Endothelial cell of umbilical vein (primary cell): ENCODE measurements at regions not wholly inside any gene's neighbourhood (a gene's known extent, or its start where the extent isn't known, plus 50 kb on each side); places are given as distances from the start of the nearest gene placed in this dataset.

Experiments
- BruUV-seq: library from RNA; stranded (reverse); fragments of 400-500 nt; replicated peaks from 2 replicates; lab custom pipeline; 2021; lab: Mats Ljungman, UMichigan
- CTCF ChIA-PET: fragments of 300-600, 350-600 bp; sonication (Branson Sonifier 250); formaldehyde crosslinking; loops from one replicate; lab custom pipeline; 2021; ENCODE audit warnings: antibody characterized with exemption, inconsistent platforms; lab: Charles Lee
- POLR2A ChIA-PET: fragments of 300-600, 350-600 bp; sonication (Branson Sonifier 250); formaldehyde crosslinking; loops from one replicate; lab custom pipeline; 2021; ENCODE audit warnings: antibody characterized with exemption, inconsistent platforms; lab: Charles Lee
- DNase-seq: peaks from one replicate; pipeline ENCODE4 v3.0.0-alpha.2; 2011; ENCODE audit warnings: low read depth, low spot score
- FAIRE-seq: peaks from 2 replicates; lab custom pipeline; 2011; peaks lifted over from hg19 to GRCh38; lab: Jason Lieb, UNC
- H2AFZ ChIP-seq: 2 replicates; pipeline ENCODE4 v1.6.0; 2012; ENCODE audit warnings: low read depth, low read length, control low read depth, inconsistent platforms
- H3K27ac ChIP-seq: 2 replicates; pipeline ENCODE4 v1.5.1; 2011; ENCODE audit warnings: low read depth, mild to moderate bottlenecking, control low read depth, low read length, moderate library complexity; ENCODE audit not compliant: insufficient read depth
- H3K27me3 ChIP-seq, 2 experiments: 2 replicates each; pipeline versions ENCODE4 v1.6.0 to v1.6.1; 2011; ENCODE audit warnings: low read length in 2 of 2, mixed read lengths in 1 of 2; ENCODE audit not compliant: control insufficient read depth in 2 of 2, insufficient read depth in 2 of 2
- H3K36me3 ChIP-seq, 2 experiments: 2 replicates in 1 of 2; 3 replicates in 1 of 2; pipeline ENCODE4 v1.5.1; 2011; ENCODE audit warnings: low read length in 2 of 2, mild to moderate bottlenecking in 1 of 2, moderate library complexity in 1 of 2; ENCODE audit not compliant: control insufficient read depth in 2 of 2, insufficient read depth in 2 of 2; ENCODE audit errors: extremely low read depth in 1 of 2
- H3K4me1 ChIP-seq: 3 replicates; pipeline ENCODE4 v1.5.1; 2011; ENCODE audit warnings: mild to moderate bottlenecking, low read length; ENCODE audit not compliant: control insufficient read depth, insufficient read depth; ENCODE audit errors: extremely low read depth
- H3K4me2 ChIP-seq: 2 replicates; pipeline ENCODE4 v1.6.1; 2011; ENCODE audit warnings: low read length, control low read depth, mixed read lengths; ENCODE audit not compliant: insufficient read depth
- H3K4me3 ChIP-seq, 3 experiments: fragments of 200-600 bp in 1 of 3; sonication (generic), shearing (Covaris generic) in 1 of 3; replicated peaks in 1 of 3; 2 replicates each; pipeline ENCODE4 v1.5.1; 2011 to 2016; ENCODE audit warnings: control low read depth in 3 of 3, low read length in 3 of 3, mild to moderate bottlenecking in 2 of 3, inconsistent platforms in 1 of 3, low read depth in 1 of 3, moderate library complexity in 1 of 3; ENCODE audit not compliant: insufficient read depth in 1 of 3
- H3K79me2 ChIP-seq: 2 replicates; pipeline ENCODE4 v1.6.0; 2012; ENCODE audit warnings: low read length, inconsistent platforms; ENCODE audit not compliant: control insufficient read depth, insufficient read depth
- H3K9ac ChIP-seq: replicated peaks from 2 replicates; pipeline ENCODE3; 2011; ENCODE audit warnings: low read length, control low read depth; ENCODE audit not compliant: insufficient read depth; ENCODE audit errors: extremely low read depth
- H3K9me1 ChIP-seq: replicated peaks from 3 replicates; pipeline ENCODE4 v1.6.0; 2011; ENCODE audit warnings: mild to moderate bottlenecking, low read length; ENCODE audit not compliant: control insufficient read depth, insufficient read depth; ENCODE audit errors: extremely low read depth
- H3K9me3 ChIP-seq: replicated peaks from 2 replicates; pipeline ENCODE4 v1.5.1; 2012; ENCODE audit warnings: low read length, inconsistent platforms; ENCODE audit not compliant: control insufficient read depth, insufficient read depth
- H4K20me1 ChIP-seq: replicated peaks from 2 replicates; pipeline ENCODE3; 2011; ENCODE audit warnings: mild to moderate bottlenecking, low read length; ENCODE audit not compliant: control insufficient read depth, insufficient read depth; ENCODE audit errors: extremely low read depth
- CTCF ChIP-seq, 2 donors: IDR thresholded peaks; 1 replicate in 1 of 2; 2 replicates in 1 of 2; pipeline ENCODE4 v1.5.1; 2011; ENCODE audit warnings: low read length in 2 of 2, mild to moderate bottlenecking in 2 of 2, moderate library complexity in 2 of 2, control low read depth in 1 of 2, inconsistent platforms in 1 of 2, low read depth in 1 of 2; ENCODE audit not compliant: insufficient read depth in 1 of 2; ENCODE audit errors: extremely low read depth in 1 of 2
- EZH2 ChIP-seq: IDR thresholded peaks from 2 replicates; pipeline ENCODE4 v1.6.1; 2012; ENCODE audit warnings: borderline replicate concordance, low read depth, mild to moderate bottlenecking, moderate library complexity, low read length, inconsistent platforms; ENCODE audit not compliant: severe bottlenecking
- FOS ChIP-seq: IDR thresholded peaks from 2 replicates; pipeline ENCODE4 v1.6.1; 2011; ENCODE audit warnings: mild to moderate bottlenecking, low read length, moderate library complexity, borderline replicate concordance; ENCODE audit not compliant: insufficient read depth
- GATA2 ChIP-seq: IDR thresholded peaks from 2 replicates; pipeline ENCODE4 v1.7.0; 2011; ENCODE audit warnings: low read depth, mild to moderate bottlenecking, moderate library complexity, mixed read lengths, low read length; ENCODE audit not compliant: insufficient read length, insufficient read depth
- JUN ChIP-seq: IDR thresholded peaks from 2 replicates; pipeline ENCODE4 v1.6.1; 2011; ENCODE audit warnings: borderline replicate concordance, low read depth; ENCODE audit not compliant: insufficient read length, insufficient read depth
- MAX ChIP-seq: IDR thresholded peaks from 2 replicates; pipeline ENCODE4 v1.6.1; 2011; ENCODE audit not compliant: insufficient read depth, insufficient read length
- MYC ChIP-seq: IDR thresholded peaks from one replicate; pipeline ENCODE4 v1.6.1; 2011; ENCODE audit warnings: mild to moderate bottlenecking, low read depth, low read length
- POLR2A ChIP-seq: IDR thresholded peaks from 2 replicates; pipeline ENCODE4 v1.6.1; 2012; ENCODE audit warnings: low read depth, mild to moderate bottlenecking, control low read depth, low read length
- POLR2AphosphoS5 ChIP-seq: IDR thresholded peaks from 2 replicates; pipeline ENCODE4 v1.6.1; 2012; ENCODE audit warnings: low read depth, mild to moderate bottlenecking, control low read depth, low read length, moderate library complexity; ENCODE audit not compliant: insufficient read depth
- dilution Hi-C: fragments of 300-500 bp; cut with MboI; formaldehyde crosslinking; loops from one replicate; pipeline ENCODE4 v1.15.0; 2019; ENCODE audit warnings: low sequenced_read_pairs; ENCODE audit not compliant: extremely low pct_ligation_motif_present
- intact Hi-C: fragments of 100-400 bp; cut with micrococcal nuclease; formaldehyde crosslinking; loops from one replicate; pipeline ENCODE4 v1.10.0; 2022

- ChIA-PET POLR2A (no interaction called here), CTCF (no interaction called here)
- Histone ChIP-seq H3K4me2 (no peak overlapping the region), H3K27ac (no peak overlapping the region), H3K79me2 (no peaks in the 10 kb centered on the region), H3K4me3 (no peak overlapping the region), H3K36me3 (no peaks in the 10 kb centered on the region), H3K4me1 (no peaks in the 10 kb centered on the region), H3K9me3 (peaks cover 3% of the 10 kb centered on the region), H3K9me1 (no peaks in the 10 kb centered on the region), H3K27me3 (no peaks in the 10 kb centered on the region), H3K9ac (no peak overlapping the region), H2AFZ (no peak overlapping the region), H4K20me1 (no peaks in the 10 kb centered on the region)
- no peak for DNase-seq
- FAIRE-seq = no peak
- intact Hi-C loops (no loop called here), dilution Hi-C loops (no loop called here)
- TF ChIP-seq FOS (no peak), JUN (no peak), MAX (no peak), GATA2 (no peak), POLR2A (no peak), EZH2 (no peak), MYC (no peak), POLR2AphosphoS5 (no peak), CTCF (IDR thresholded peaks at IDR 0.05; ENCODE audit: extremely low read depth in 1 of 2, insufficient read depth in 1 of 2, low read depth in 1 of 2, low read length in 2 of 2) (no peak)
- no TSS peak for BruUV-seq
Measured at GRCh38 chr2:122539920-122540319, 784.5 kb downstream of the TSN start.
